OCI-LY3 (cell line): ENCODE measurements at regions not wholly inside any gene's neighbourhood (a gene's known extent, or its start where the extent isn't known, plus 50 kb on each side); places are given as distances from the start of the nearest gene placed in this dataset.

Source experiments
- H2AFZ ChIP-seq: fragments of 200-600, 300-600 bp; shearing (Covaris generic); 2 replicates; pipeline ENCODE4 v1.6.0; 2014; ENCODE audit warnings: antibody characterized with exemption, low read depth, low read length
- H3K27ac ChIP-seq: fragments of 200-600, 300-600 bp; sonication (generic); 2 replicates; pipeline ENCODE4 v1.5.1; 2014; ENCODE audit warnings: mild to moderate bottlenecking, low read length, moderate library complexity, mixed read lengths
- H3K27me3 ChIP-seq: fragments of 200-600, 300-600 bp; sonication (generic); 2 replicates; pipeline ENCODE4 v1.6.1; 2014; ENCODE audit warnings: low read depth, low read length, mixed read lengths
- H3K36me3 ChIP-seq: fragments of 200-600, 300-600 bp; sonication (generic); replicated peaks from 2 replicates; pipeline ENCODE3; 2014; ENCODE audit warnings: low read depth, low read length, mixed read lengths
- H3K4me1 ChIP-seq: fragments of 300-600, 200-600 bp; sonication (generic); 2 replicates; pipeline ENCODE4 v1.6.1; 2014; ENCODE audit warnings: low read length, mixed read lengths
- H3K4me2 ChIP-seq: fragments of 200-600, 300-600 bp; sonication (generic); 2 replicates; pipeline ENCODE4 v1.6.1; 2014; ENCODE audit warnings: low read length, mixed read lengths
- H3K4me3 ChIP-seq: fragments of 300-600, 200-600 bp; sonication (generic); 2 replicates; pipeline ENCODE4 v1.5.1; 2014; ENCODE audit warnings: antibody characterized with exemption, mild to moderate bottlenecking, low read length, moderate library complexity
- H3K79me2 ChIP-seq: fragments of 300-600, 200-600 bp; shearing (Covaris generic); 2 replicates; pipeline ENCODE4 v1.6.1; 2014; ENCODE audit warnings: mild to moderate bottlenecking, low read length, mixed read lengths
- H3K9ac ChIP-seq: fragments of 300-600, 200-600 bp; shearing (Covaris generic); 2 replicates; pipeline ENCODE4 v1.6.0; 2014; ENCODE audit warnings: mild to moderate bottlenecking, low read length, moderate library complexity
- H3K9me3 ChIP-seq: fragments of 200-600, 300-600 bp; shearing (Covaris generic); 2 replicates; pipeline ENCODE4 v1.6.1; 2014; ENCODE audit warnings: low read length, mixed read lengths; ENCODE audit not compliant: insufficient read depth
- H4K20me1 ChIP-seq: fragments of 200-600, 300-600 bp; sonication (generic); 2 replicates; pipeline ENCODE4 v1.6.1; 2016; ENCODE audit warnings: low read length, mixed read lengths; ENCODE audit not compliant: insufficient read depth
- CTCF ChIP-seq: fragments of 200-600, 300-600 bp; sonication (generic); IDR thresholded peaks from 2 replicates; pipeline ENCODE4 v1.5.1; 2014; ENCODE audit warnings: antibody characterized with exemption, low read length, low read depth
- EZH2phosphoT487 ChIP-seq: fragments of 200-600 bp; shearing (Covaris generic); IDR thresholded peaks from 2 replicates; pipeline ENCODE4 v1.6.1; 2018; ENCODE audit warnings: antibody characterized with exemption, mixed run types, low read depth

GRCh38 chr3:59318881-59319280 is 269.1 kb upstream of the CFAP20DC start:
- peaks cover 4% of the 10 kb centered on the region for H3K36me3 ChIP-seq
- no peaks in the 10 kb centered on the region for H3K9me3 ChIP-seq
- no peak for TF ChIP-seq EZH2phosphoT487
- no peak for TF ChIP-seq CTCF
- no peaks in the 10 kb centered on the region for H3K79me2 ChIP-seq
- no peaks in the 10 kb centered on the region for H4K20me1 ChIP-seq
- no peak overlapping the region for H3K4me2 ChIP-seq
- H3K4me1 ChIP-seq: peaks cover 21% of the 10 kb centered on the region
- no peaks in the 10 kb centered on the region for H3K27me3 ChIP-seq
- H3K9ac ChIP-seq: no peak overlapping the region
- H2AFZ ChIP-seq: no peak overlapping the region
- no peak overlapping the region for H3K4me3 ChIP-seq
- no peak overlapping the region for H3K27ac ChIP-seq

GRCh38 chr3:59317386-59317785 is 267.6 kb upstream of the CFAP20DC start:
- Histone ChIP-seq H3K27me3 (no peaks in the 10 kb centered on the region), H4K20me1 (no peaks in the 10 kb centered on the region), H3K36me3 (peaks cover 4% of the 10 kb centered on the region), H3K27ac (no peak overlapping the region), H3K4me2 (no peak overlapping the region), H3K4me3 (no peak overlapping the region), H3K4me1 (peaks cover 35% of the 10 kb centered on the region), H3K9me3 (no peaks in the 10 kb centered on the region), H2AFZ (no peak overlapping the region), H3K9ac (no peak overlapping the region), H3K79me2 (no peaks in the 10 kb centered on the region)
- TF ChIP-seq EZH2phosphoT487 (no peak), CTCF (no peak)

GRCh38 chr3:59316688-59317275 is 267.0 kb upstream of the CFAP20DC start:
- Histone ChIP-seq H3K4me3 (no peak overlapping the region), H3K4me2 (no peak overlapping the region)

GRCh38 chr3:59313365-59313764 is 263.5 kb upstream of the CFAP20DC start:
- Histone ChIP-seq H3K4me2 (peak overlapping the region; percentile 11; the same call in 1 of the 2 replicates), H3K27me3 (no peaks in the 10 kb centered on the region), H3K9me3 (no peaks in the 10 kb centered on the region), H2AFZ (peak overlapping the region; percentile 20; the same call in 1 of the 2 replicates), H3K79me2 (no peaks in the 10 kb centered on the region), H3K4me3 (no peak overlapping the region), H3K9ac (peak overlapping the region; percentile 12; the same call in 1 of the 2 replicates), H3K4me1 (peaks cover 53% of the 10 kb centered on the region), H3K36me3 (peaks cover 4% of the 10 kb centered on the region), H4K20me1 (no peaks in the 10 kb centered on the region), H3K27ac (no peak overlapping the region)
- TF ChIP-seq CTCF (peak; percentile 98), EZH2phosphoT487 (no peak)

More at GRCh38 chr3:59316688-59317275, 267.0 kb upstream of the CFAP20DC start:
- H2AFZ ChIP-seq: no peak overlapping the region
- H3K4me1 ChIP-seq: peaks cover 38% of the 10 kb centered on the region
- H3K27ac ChIP-seq: no peak overlapping the region
- TF ChIP-seq EZH2phosphoT487 (no peak), CTCF (no peak)
- H3K27me3 ChIP-seq: no peaks in the 10 kb centered on the region
- H3K36me3 ChIP-seq: peaks cover 4% of the 10 kb centered on the region
- H3K79me2 ChIP-seq: no peaks in the 10 kb centered on the region
- no peaks in the 10 kb centered on the region for H3K9me3 ChIP-seq
- no peak overlapping the region for H3K9ac ChIP-seq
- no peaks in the 10 kb centered on the region for H4K20me1 ChIP-seq
